HCT116 (cell line): ENCODE measurements at regions not wholly inside any gene's neighbourhood (a gene's known extent, or its start where the extent isn't known, plus 50 kb on each side); places are given as distances from the start of the nearest gene placed in this dataset.

Source experiments
- ATAC-seq: fragments of 200-7000 bp; cut with Tn5 transposase; 2 replicates; pipeline ENCODE4 v1.9.1; 2020; ENCODE audit warnings: mild to moderate bottlenecking, moderate library complexity
- BruUV-seq: library from RNA; stranded (reverse); fragments of 400-500 nt; replicated peaks from 2 replicates; lab custom pipeline; 2021; lab: Mats Ljungman, UMichigan
- CTCF ChIA-PET: fragments of 300-600 bp; sonication (Branson Sonifier 250); formaldehyde crosslinking; loops from one replicate; lab custom pipeline; 2021; ENCODE audit warnings: antibody characterized with exemption; lab: Charles Lee
- POLR2A ChIA-PET: fragments of 300-600, 350-600 bp; sonication (Branson Sonifier 250); formaldehyde crosslinking; loops from one replicate; lab custom pipeline; 2021; ENCODE audit warnings: antibody characterized with exemption; lab: Charles Lee
- RAD21 ChIA-PET, 2 experiments: fragments of 300-600 bp; sonication (Branson Sonifier 250); formaldehyde crosslinking; loops; one replicate each; lab custom pipeline; 2023; ENCODE audit warnings: low total read pairs in 2 of 2; ENCODE audit not compliant: uncharacterized antibody in 2 of 2, unreplicated experiment in 2 of 2, low non-redundant PET in 1 of 2; lab: Charles Lee
- DNase-seq: peaks from one replicate; pipeline ENCODE4 v3.0.0-alpha.2; 2010; ENCODE audit warnings: low read depth, low spot score
- H2AFZ ChIP-seq: fragments of 200-600 bp; shearing (Covaris generic), sonication (generic); 2 replicates; pipeline ENCODE4 v1.6.1; 2017; ENCODE audit warnings: low read depth, mixed run types, mixed read lengths, antibody characterized with exemption, low read length; ENCODE audit not compliant: poor library complexity, severe bottlenecking
- H3K27ac ChIP-seq: 2 replicates; pipeline ENCODE4 v1.5.1; 2012; ENCODE audit warnings: low read depth, low read length
- H3K27me3 ChIP-seq: fragments of 200-600 bp; sonication (generic); 2 replicates; pipeline ENCODE4 v1.6.1; 2016; ENCODE audit warnings: mixed run types, low read length, mixed read lengths; ENCODE audit not compliant: insufficient read depth
- H3K36me3 ChIP-seq, 2 experiments: fragments of 200-500 bp in 1 of 2; fragments of 200-600 bp in 1 of 2; sonication (Bioruptor generic) in 1 of 2; sonication (generic) in 1 of 2; 2 replicates each; pipeline versions ENCODE4 v1.5.1 to v1.6.1; 2014 to 2016; ENCODE audit warnings: low read length in 2 of 2, inconsistent platforms in 1 of 2, mixed read lengths in 1 of 2, mixed run types in 1 of 2; ENCODE audit not compliant: insufficient read depth in 2 of 2, control insufficient read depth in 1 of 2
- H3K4me1 ChIP-seq, 2 experiments: fragments of 200-600 bp in 1 of 2; sonication (generic) in 1 of 2; 2 replicates each; pipeline versions ENCODE4 v1.5.1 to v1.6.1; 2012 to 2017; ENCODE audit warnings: low read length in 2 of 2, inconsistent platforms in 1 of 2, mild to moderate bottlenecking in 1 of 2, mixed read lengths in 1 of 2, mixed run types in 1 of 2, moderate library complexity in 1 of 2; ENCODE audit not compliant: insufficient read depth in 2 of 2, control insufficient read depth in 1 of 2
- H3K4me2 ChIP-seq: fragments of 200-600 bp; sonication (generic); 2 replicates; pipeline ENCODE4 v1.6.1; 2017; ENCODE audit warnings: mixed run types, low read length, mixed read lengths
- H3K4me3 ChIP-seq, 2 experiments: fragments of 200-600 bp in 1 of 2; sonication (generic) in 1 of 2; replicated peaks in 1 of 2; 2 replicates each; pipeline ENCODE4 v1.5.1; 2011 to 2016; ENCODE audit warnings: low read length in 2 of 2, control low read depth in 1 of 2, low read depth in 1 of 2, mild to moderate bottlenecking in 1 of 2, mixed read lengths in 1 of 2, mixed run types in 1 of 2
- H3K79me2 ChIP-seq: fragments of 200-600 bp; sonication (generic); 2 replicates; pipeline ENCODE4 v1.6.1; 2017; ENCODE audit warnings: mild to moderate bottlenecking, mixed run types, low read length, moderate library complexity, mixed read lengths; ENCODE audit not compliant: insufficient read depth
- H3K9ac ChIP-seq: fragments of 200-600 bp; sonication (generic); 2 replicates; pipeline ENCODE4 v1.6.1; 2016; ENCODE audit warnings: low read length, mixed read lengths
- H3K9me2 ChIP-seq: fragments of 200-600 bp; sonication (generic), shearing (Covaris generic); 2 replicates; pipeline ENCODE4 v1.6.1; 2017; ENCODE audit warnings: mixed run types, mild to moderate bottlenecking, moderate library complexity; ENCODE audit not compliant: insufficient read depth
- H3K9me3 ChIP-seq, 2 experiments: fragments of 200-500 bp in 1 of 2; fragments of 200-600 bp in 1 of 2; sonication (Bioruptor generic) in 1 of 2; sonication (generic) in 1 of 2; 2 replicates each; pipeline ENCODE4 v1.6.1; 2014 to 2017; ENCODE audit warnings: low read length in 2 of 2, mixed read lengths in 2 of 2, inconsistent platforms in 1 of 2, low read depth in 1 of 2, mild to moderate bottlenecking in 1 of 2, mixed run types in 1 of 2, moderate library complexity in 1 of 2; ENCODE audit not compliant: control insufficient read depth in 1 of 2, insufficient read depth in 1 of 2
- H4K20me1 ChIP-seq: fragments of 200-600 bp; sonication (generic), shearing (Covaris generic); 2 replicates; pipeline ENCODE4 v1.6.1; 2017; ENCODE audit warnings: mixed run types, mild to moderate bottlenecking, moderate library complexity; ENCODE audit not compliant: insufficient read depth
- CBX3 ChIP-seq: IDR thresholded peaks from 2 replicates; pipeline ENCODE4 v1.6.1; 2012; ENCODE audit warnings: low read depth
- ELF1 ChIP-seq: IDR thresholded peaks from 2 replicates; pipeline ENCODE4 v1.6.1; 2012; ENCODE audit warnings: low read depth, borderline replicate concordance
- EZH2 ChIP-seq: fragments of 200-600 bp; sonication (generic); IDR thresholded peaks from 2 replicates; pipeline ENCODE4 v1.6.1; 2017; ENCODE audit warnings: antibody characterized with exemption, mixed run types
- EZH2phosphoT487 ChIP-seq: fragments of 200-600 bp; IDR thresholded peaks from 2 replicates; pipeline ENCODE4 v1.6.1; 2018; ENCODE audit warnings: antibody characterized with exemption, borderline replicate concordance
- JUND ChIP-seq: IDR thresholded peaks from 2 replicates; pipeline ENCODE4 v1.6.1; 2012
- POLR2AphosphoS5 ChIP-seq: IDR thresholded peaks from 2 replicates; pipeline ENCODE4 v1.6.1; 2011; ENCODE audit warnings: mild to moderate bottlenecking, low read depth, low read length, moderate library complexity
- RAD21 ChIP-seq: IDR thresholded peaks from 2 replicates; pipeline ENCODE4 v1.6.1; 2012; ENCODE audit warnings: low read depth, mild to moderate bottlenecking
- SIN3A ChIP-seq: IDR thresholded peaks from 2 replicates; pipeline ENCODE4 v1.6.1; 2012; ENCODE audit warnings: low read depth
- SRF ChIP-seq: IDR thresholded peaks from 2 replicates; pipeline ENCODE4 v1.6.1; 2012; ENCODE audit warnings: low read depth
- YY1 ChIP-seq: IDR thresholded peaks from 2 replicates; pipeline ENCODE4 v1.6.1; 2011; ENCODE audit warnings: low read length, low read depth, moderate library complexity, mild to moderate bottlenecking; ENCODE audit not compliant: insufficient replicate concordance; ENCODE audit errors: extremely low read depth
- ZFX ChIP-seq: fragments of 450-650 bp; IDR thresholded peaks from 2 replicates; pipeline ENCODE4 v1.6.1; 2017
- intact Hi-C: fragments of 100-400 bp; cut with micrococcal nuclease; formaldehyde crosslinking; loops from 2 replicates; pipeline ENCODE4 v1.10.0; 2022
- TF ChIP-seq, protein P1 (sequence below): IDR thresholded peaks from 2 replicates; pipeline ENCODE4 v1.6.1; 2012
- TF ChIP-seq, protein P2 (sequence below): IDR thresholded peaks from 2 replicates; pipeline ENCODE4 v1.6.1; 2011; ENCODE audit warnings: mild to moderate bottlenecking, low read length, moderate library complexity; ENCODE audit not compliant: insufficient replicate concordance; ENCODE audit errors: extremely low read depth
- TF ChIP-seq, protein P3 (sequence below): IDR thresholded peaks from 2 replicates; pipeline ENCODE4 v1.6.1; 2012; ENCODE audit warnings: low read depth

DNA sequence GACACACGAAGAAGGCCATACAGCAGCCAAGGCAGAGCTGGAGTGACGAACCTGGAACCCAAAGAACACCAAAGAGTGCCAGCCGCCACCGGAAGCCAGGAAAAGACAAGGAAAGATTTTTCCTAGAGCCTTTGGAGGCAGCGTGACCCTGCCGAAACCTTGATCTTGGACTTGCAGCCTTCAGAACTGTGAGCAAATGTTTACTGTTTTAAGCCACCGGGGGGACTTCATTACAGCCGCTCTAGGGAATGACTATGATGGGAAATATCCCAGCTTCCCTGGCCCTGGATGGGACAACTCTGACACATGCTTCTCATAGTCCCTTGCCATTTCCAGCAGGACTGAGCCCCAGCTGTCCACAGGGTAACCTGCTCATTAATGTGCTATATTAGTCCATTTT is 270.6 kb downstream of the HAPSTR1 start:
- H3K9ac ChIP-seq = no peak overlapping the region
- H3K9me2 ChIP-seq = no peaks in the 10 kb centered on the region
- ChIA-PET CTCF (no interaction called here), POLR2A (no interaction called here), RAD21 (no interaction called here)
- H3K4me2 ChIP-seq = no peak overlapping the region
- DNase-seq = no peak
- no peak overlapping the region for H2AFZ ChIP-seq
- H3K4me1 ChIP-seq = no peaks in the 10 kb centered on the region
- H3K79me2 ChIP-seq = no peaks in the 10 kb centered on the region
- H3K9me3 ChIP-seq = no peaks in the 10 kb centered on the region
- TF ChIP-seq, protein P1, sequence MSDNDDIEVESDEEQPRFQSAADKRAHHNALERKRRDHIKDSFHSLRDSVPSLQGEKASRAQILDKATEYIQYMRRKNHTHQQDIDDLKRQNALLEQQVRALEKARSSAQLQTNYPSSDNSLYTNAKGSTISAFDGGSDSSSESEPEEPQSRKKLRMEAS = no peak
- TF ChIP-seq EZH2 (no peak), ELF1 (no peak), JUND (no peak), RAD21 (no peak), EZH2phosphoT487 (no peak), CBX3 (no peak), SRF (no peak), ZFX (no peak), POLR2AphosphoS5 (no peak), SIN3A (no peak), YY1 (no peak)
- TF ChIP-seq, protein P2, sequence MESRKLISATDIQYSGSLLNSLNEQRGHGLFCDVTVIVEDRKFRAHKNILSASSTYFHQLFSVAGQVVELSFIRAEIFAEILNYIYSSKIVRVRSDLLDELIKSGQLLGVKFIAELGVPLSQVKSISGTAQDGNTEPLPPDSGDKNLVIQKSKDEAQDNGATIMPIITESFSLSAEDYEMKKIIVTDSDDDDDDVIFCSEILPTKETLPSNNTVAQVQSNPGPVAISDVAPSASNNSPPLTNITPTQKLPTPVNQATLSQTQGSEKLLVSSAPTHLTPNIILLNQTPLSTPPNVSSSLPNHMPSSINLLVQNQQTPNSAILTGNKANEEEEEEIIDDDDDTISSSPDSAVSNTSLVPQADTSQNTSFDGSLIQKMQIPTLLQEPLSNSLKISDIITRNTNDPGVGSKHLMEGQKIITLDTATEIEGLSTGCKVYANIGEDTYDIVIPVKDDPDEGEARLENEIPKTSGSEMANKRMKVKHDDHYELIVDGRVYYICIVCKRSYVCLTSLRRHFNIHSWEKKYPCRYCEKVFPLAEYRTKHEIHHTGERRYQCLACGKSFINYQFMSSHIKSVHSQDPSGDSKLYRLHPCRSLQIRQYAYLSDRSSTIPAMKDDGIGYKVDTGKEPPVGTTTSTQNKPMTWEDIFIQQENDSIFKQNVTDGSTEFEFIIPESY = no peak
- TF ChIP-seq, protein P3, sequence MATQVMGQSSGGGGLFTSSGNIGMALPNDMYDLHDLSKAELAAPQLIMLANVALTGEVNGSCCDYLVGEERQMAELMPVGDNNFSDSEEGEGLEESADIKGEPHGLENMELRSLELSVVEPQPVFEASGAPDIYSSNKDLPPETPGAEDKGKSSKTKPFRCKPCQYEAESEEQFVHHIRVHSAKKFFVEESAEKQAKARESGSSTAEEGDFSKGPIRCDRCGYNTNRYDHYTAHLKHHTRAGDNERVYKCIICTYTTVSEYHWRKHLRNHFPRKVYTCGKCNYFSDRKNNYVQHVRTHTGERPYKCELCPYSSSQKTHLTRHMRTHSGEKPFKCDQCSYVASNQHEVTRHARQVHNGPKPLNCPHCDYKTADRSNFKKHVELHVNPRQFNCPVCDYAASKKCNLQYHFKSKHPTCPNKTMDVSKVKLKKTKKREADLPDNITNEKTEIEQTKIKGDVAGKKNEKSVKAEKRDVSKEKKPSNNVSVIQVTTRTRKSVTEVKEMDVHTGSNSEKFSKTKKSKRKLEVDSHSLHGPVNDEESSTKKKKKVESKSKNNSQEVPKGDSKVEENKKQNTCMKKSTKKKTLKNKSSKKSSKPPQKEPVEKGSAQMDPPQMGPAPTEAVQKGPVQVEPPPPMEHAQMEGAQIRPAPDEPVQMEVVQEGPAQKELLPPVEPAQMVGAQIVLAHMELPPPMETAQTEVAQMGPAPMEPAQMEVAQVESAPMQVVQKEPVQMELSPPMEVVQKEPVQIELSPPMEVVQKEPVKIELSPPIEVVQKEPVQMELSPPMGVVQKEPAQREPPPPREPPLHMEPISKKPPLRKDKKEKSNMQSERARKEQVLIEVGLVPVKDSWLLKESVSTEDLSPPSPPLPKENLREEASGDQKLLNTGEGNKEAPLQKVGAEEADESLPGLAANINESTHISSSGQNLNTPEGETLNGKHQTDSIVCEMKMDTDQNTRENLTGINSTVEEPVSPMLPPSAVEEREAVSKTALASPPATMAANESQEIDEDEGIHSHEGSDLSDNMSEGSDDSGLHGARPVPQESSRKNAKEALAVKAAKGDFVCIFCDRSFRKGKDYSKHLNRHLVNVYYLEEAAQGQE = no peak
- no peak for ATAC-seq
- H3K27ac ChIP-seq = no peak overlapping the region
- no peaks in the 10 kb centered on the region for H3K36me3 ChIP-seq
- intact Hi-C loops = no loop called here
- no TSS peak for BruUV-seq
- H3K27me3 ChIP-seq = no peaks in the 10 kb centered on the region; the same call in 1 of the 2 replicates
- no peak overlapping the region for H3K4me3 ChIP-seq
- no peaks in the 10 kb centered on the region for H4K20me1 ChIP-seq
